ENCODE measurements at regions not wholly inside any gene's neighbourhood (a gene's known extent, or its start where the extent isn't known, plus 50 kb on each side); places are given as distances from the start of the nearest gene placed in this dataset.

GRCh38 chr6:84511929-84512328 is 252.5 kb downstream of the TBX18 start:
- H4K20me1 ChIP-seq (ENCODE audit: insufficient read depth, poor library complexity, severe bottlenecking): no peaks in the 10 kb centered on the region
- no peaks in the 10 kb centered on the region for H3K27me3 ChIP-seq
- H3K4me3 ChIP-seq: no peak overlapping the region
- no peaks in the 10 kb centered on the region for H3K4me1 ChIP-seq (ENCODE audit: insufficient read depth)
- TF ChIP-seq EZH2phosphoT487 (IDR thresholded peaks at IDR 0.05; ENCODE audit: low read depth, severe bottlenecking, unreplicated experiment) (no peak), CTCF (IDR thresholded peaks at IDR 0.05; ENCODE audit: poor library complexity) (no peak), EZH2 (IDR thresholded peaks at IDR 0.05; ENCODE audit: borderline replicate concordance) (no peak)
- no peak for DNase-seq (ENCODE audit: low spot score)
- H3K36me3 ChIP-seq (replicated peaks; ENCODE audit: insufficient read depth, low read depth): no peaks in the 10 kb centered on the region
- H3K9me3 ChIP-seq (ENCODE audit: low read depth): no peaks in the 10 kb centered on the region
- no peak overlapping the region for H2AFZ ChIP-seq
- H3K9me2 ChIP-seq (replicated peaks; ENCODE audit: insufficient read depth): no peaks in the 10 kb centered on the region
- no peaks in the 10 kb centered on the region for H3K79me2 ChIP-seq
- 80% methylated on average over 3 of the region's 3 CpGs for WGBS (ENCODE audit: low lambda C conversion rate, missing lambda C conversion rate)
- no peak overlapping the region for H3K4me2 ChIP-seq
- H3K27ac ChIP-seq: no peak overlapping the region

DNA sequence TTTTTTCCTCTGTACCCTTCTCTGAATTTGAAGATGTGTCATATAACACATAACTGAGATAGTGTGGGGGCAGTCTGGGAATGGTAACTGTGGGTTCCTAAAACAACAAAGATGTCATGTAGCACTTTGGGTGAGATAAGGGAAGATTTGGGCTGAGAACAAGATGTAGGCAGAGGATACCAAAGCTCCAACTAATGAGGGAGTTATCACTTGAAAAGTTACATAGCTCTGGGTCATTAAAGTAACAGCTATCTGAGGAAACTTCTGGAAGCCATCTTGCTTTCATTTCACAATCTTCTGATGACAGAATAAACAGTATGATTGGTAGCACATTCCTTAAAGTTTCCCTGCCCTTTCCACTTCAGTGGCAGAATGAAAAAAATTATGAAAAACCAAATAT is 255.4 kb downstream of the TBX18 start:
- no peaks in the 10 kb centered on the region for H3K9me3 ChIP-seq (ENCODE audit: low read depth)
- H3K4me2 ChIP-seq: no peak overlapping the region
- H3K36me3 ChIP-seq (replicated peaks; ENCODE audit: insufficient read depth, low read depth): no peaks in the 10 kb centered on the region

DNA sequence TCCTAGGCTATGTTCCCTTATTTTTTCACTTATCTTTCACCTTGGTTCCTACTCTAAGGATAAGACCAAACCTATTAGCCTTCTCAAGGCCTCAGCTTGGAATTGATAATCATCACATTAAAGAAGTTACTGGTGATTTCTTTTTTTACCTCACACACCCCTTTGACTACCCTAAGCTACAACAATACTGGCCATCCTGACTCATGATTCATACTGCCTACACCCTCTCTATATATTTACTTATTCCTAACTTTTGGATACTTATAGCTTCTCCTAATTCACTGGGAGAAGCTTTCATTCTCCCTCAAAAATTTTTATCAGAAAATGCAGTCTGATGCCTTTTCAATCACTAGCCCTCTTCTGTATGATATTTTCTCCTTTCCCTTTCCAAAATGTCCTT is 256.1 kb downstream of the TBX18 start:
- TF ChIP-seq EZH2 (IDR thresholded peaks at IDR 0.05; ENCODE audit: borderline replicate concordance) (no peak), EZH2phosphoT487 (IDR thresholded peaks at IDR 0.05; ENCODE audit: low read depth, severe bottlenecking, unreplicated experiment) (no peak), CTCF (IDR thresholded peaks at IDR 0.05; ENCODE audit: poor library complexity) (no peak)
- no peak overlapping the region for H3K4me2 ChIP-seq
- no peaks in the 10 kb centered on the region for H4K20me1 ChIP-seq (ENCODE audit: insufficient read depth, poor library complexity, severe bottlenecking)
- H3K27me3 ChIP-seq: no peaks in the 10 kb centered on the region
- H2AFZ ChIP-seq: no peak overlapping the region
- H3K27ac ChIP-seq: no peak overlapping the region
- no peaks in the 10 kb centered on the region for H3K9me2 ChIP-seq (replicated peaks; ENCODE audit: insufficient read depth)
- no peaks in the 10 kb centered on the region for H3K36me3 ChIP-seq (replicated peaks; ENCODE audit: insufficient read depth, low read depth)
- no peaks in the 10 kb centered on the region for H3K9me3 ChIP-seq (ENCODE audit: low read depth)
- DNase-seq (ENCODE audit: low spot score): no peak
- H3K4me1 ChIP-seq (ENCODE audit: insufficient read depth): no peaks in the 10 kb centered on the region
- H3K4me3 ChIP-seq: no peak overlapping the region
- no peaks in the 10 kb centered on the region for H3K79me2 ChIP-seq

More for the DNA sequence above, 255.4 kb downstream of the TBX18 start:
- Histone ChIP-seq H3K9me2 (replicated peaks; ENCODE audit: insufficient read depth) (no peaks in the 10 kb centered on the region), H3K4me3 (no peak overlapping the region), H3K79me2 (no peaks in the 10 kb centered on the region), H3K27ac (no peak overlapping the region), H3K27me3 (no peaks in the 10 kb centered on the region), H3K4me1 (ENCODE audit: insufficient read depth) (no peaks in the 10 kb centered on the region), H2AFZ (no peak overlapping the region), H4K20me1 (ENCODE audit: insufficient read depth, poor library complexity, severe bottlenecking) (no peaks in the 10 kb centered on the region)
- DNase-seq (ENCODE audit: low spot score): no peak
- TF ChIP-seq CTCF (IDR thresholded peaks at IDR 0.05; ENCODE audit: poor library complexity): no peak
- TF ChIP-seq EZH2phosphoT487 (IDR thresholded peaks at IDR 0.05; ENCODE audit: low read depth, severe bottlenecking, unreplicated experiment): no peak
- no peak for TF ChIP-seq EZH2 (IDR thresholded peaks at IDR 0.05; ENCODE audit: borderline replicate concordance)

DNA sequence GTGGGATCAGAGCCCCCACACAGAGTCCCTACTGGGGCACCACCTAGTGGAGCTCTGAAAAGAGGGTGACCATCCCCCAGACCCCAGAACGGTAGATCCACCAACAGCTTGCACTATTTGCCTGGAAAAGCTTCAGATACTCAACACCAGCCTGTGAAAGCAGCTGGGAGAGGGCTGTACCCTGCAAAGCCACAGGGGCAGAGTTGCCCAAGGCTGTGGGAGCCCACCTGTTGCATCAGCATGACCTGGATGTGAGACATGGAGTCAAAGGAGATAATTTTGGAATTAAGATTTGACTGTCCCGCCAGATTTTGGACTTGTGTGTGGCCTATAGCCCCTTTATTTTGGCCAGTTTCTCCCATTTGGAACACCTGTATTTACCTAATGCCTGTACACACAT is 260.4 kb downstream of the TBX18 start:
- H3K36me3 ChIP-seq (replicated peaks; ENCODE audit: insufficient read depth, low read depth): no peaks in the 10 kb centered on the region
- WGBS (ENCODE audit: low lambda C conversion rate, missing lambda C conversion rate): 97% methylated on average over 2 of the region's 2 CpGs
- no peaks in the 10 kb centered on the region for H3K79me2 ChIP-seq
- no peaks in the 10 kb centered on the region for H4K20me1 ChIP-seq (ENCODE audit: insufficient read depth, poor library complexity, severe bottlenecking)
- H3K9me2 ChIP-seq (replicated peaks; ENCODE audit: insufficient read depth): no peaks in the 10 kb centered on the region
- no peak overlapping the region for H3K4me3 ChIP-seq
- no peak overlapping the region for H3K27ac ChIP-seq
- TF ChIP-seq EZH2phosphoT487 (IDR thresholded peaks at IDR 0.05; ENCODE audit: low read depth, severe bottlenecking, unreplicated experiment): no peak
- DNase-seq (ENCODE audit: low spot score): no peak
- no peaks in the 10 kb centered on the region for H3K27me3 ChIP-seq
- no peak overlapping the region for H2AFZ ChIP-seq
- no peaks in the 10 kb centered on the region for H3K9me3 ChIP-seq (ENCODE audit: low read depth)
- H3K4me1 ChIP-seq (ENCODE audit: insufficient read depth): no peaks in the 10 kb centered on the region
- H3K4me2 ChIP-seq: no peak overlapping the region

All from hepatocyte (in vitro differentiated cells).